GM06990 (cell line): ENCODE measurements at regions not wholly inside any gene's neighbourhood (a gene's known extent, or its start where the extent isn't known, plus 50 kb on each side); places are given as distances from the start of the nearest gene placed in this dataset.

Experiments used
- DNase-seq: peaks from one replicate; pipeline ENCODE4 v3.0.0-alpha.2; 2011; ENCODE audit not compliant: insufficient read length; ENCODE audit errors: extremely low read depth
- H3K27me3 ChIP-seq: replicated peaks from 2 replicates; pipeline ENCODE4 v1.6.0; 2011; ENCODE audit warnings: low read length; ENCODE audit not compliant: control insufficient read depth, insufficient read depth
- H3K36me3 ChIP-seq: 2 replicates; pipeline ENCODE4 v1.5.1; 2011; ENCODE audit warnings: low read length; ENCODE audit not compliant: control insufficient read depth, insufficient read depth
- H3K4me3 ChIP-seq: replicated peaks from 2 replicates; pipeline ENCODE4 v1.5.1; 2011; ENCODE audit warnings: low read depth, mild to moderate bottlenecking, control low read depth, low read length
- CTCF ChIP-seq: IDR thresholded peaks from 2 replicates; pipeline ENCODE4 v1.5.1; 2011; ENCODE audit warnings: low read length, control low read depth, mild to moderate bottlenecking, inconsistent platforms; ENCODE audit not compliant: insufficient read depth, poor library complexity, severe bottlenecking

GRCh38 chr17:51439395-51440229 is 179.3 kb downstream of the UTP18 start:
- no peak overlapping the region for H3K4me3 ChIP-seq
- no peak for DNase-seq
- no peaks in the 10 kb centered on the region; the same call in 1 of the 2 replicates for H3K27me3 ChIP-seq
- TF ChIP-seq CTCF, result no peak
- no peaks in the 10 kb centered on the region for H3K36me3 ChIP-seq

- no peaks in the 10 kb centered on the region; the same call in none of the 2 replicates for H3K27me3 ChIP-seq
- H3K36me3 ChIP-seq, result no peaks in the 10 kb centered on the region
- H3K4me3 ChIP-seq, result no peak overlapping the region
- DNase-seq, result no peak
- TF ChIP-seq CTCF, result no peak
These were observed 181.1 kb downstream of the UTP18 start for GRCh38 chr17:51441431-51441830.

- no peak for DNase-seq
- H3K4me3 ChIP-seq, result no peak overlapping the region
- H3K36me3 ChIP-seq, result no peaks in the 10 kb centered on the region
- TF ChIP-seq CTCF, result no peak
- no peaks in the 10 kb centered on the region; the same call in none of the 2 replicates for H3K27me3 ChIP-seq
These were observed 181.9 kb downstream of the UTP18 start for GRCh38 chr17:51442088-51442865.

GRCh38 chr17:51443646-51444045 is 183.3 kb downstream of the UTP18 start:
- no peak for TF ChIP-seq CTCF

GRCh38 chr17:51445946-51446345 is 185.6 kb downstream of the UTP18 start:
- TF ChIP-seq CTCF, result no peak
- H3K4me3 ChIP-seq, result no peak overlapping the region
- H3K36me3 ChIP-seq, result no peaks in the 10 kb centered on the region

More at GRCh38 chr17:51443646-51444045, 183.3 kb downstream of the UTP18 start:
- Histone ChIP-seq H3K27me3 (no peaks in the 10 kb centered on the region; the same call in none of the 2 replicates), H3K36me3 (no peaks in the 10 kb centered on the region), H3K4me3 (no peak overlapping the region)
- no peak for DNase-seq

More at GRCh38 chr17:51445946-51446345, 185.6 kb downstream of the UTP18 start:
- no peak for DNase-seq
- no peaks in the 10 kb centered on the region; the same call in none of the 2 replicates for H3K27me3 ChIP-seq
